GM12873 (cell line): ENCODE measurements at regions not wholly inside any gene's neighbourhood (a gene's known extent, or its start where the extent isn't known, plus 50 kb on each side); places are given as distances from the start of the nearest gene placed in this dataset.

Experiments used
- CTCF ChIP-seq: IDR thresholded peaks from 2 replicates; pipeline ENCODE4 v1.5.1; 2012; ENCODE audit warnings: low read depth, mild to moderate bottlenecking, moderate library complexity, low read length, control low read depth; ENCODE audit not compliant: insufficient read depth; ENCODE audit errors: missing control alignments

GRCh38 chr6:51513891-51514747 is 573.3 kb downstream of the PKHD1 start:
- no peak for TF ChIP-seq CTCF

GRCh38 chr6:51514748-51515402 is 572.5 kb downstream of the PKHD1 start:
- TF ChIP-seq CTCF: no peak

- TF ChIP-seq CTCF: no peak
These were observed 561.4 kb downstream of the PKHD1 start for GRCh38 chr6:51526049-51526448.

- TF ChIP-seq CTCF: no peak
These were observed 560.5 kb downstream of the PKHD1 start for GRCh38 chr6:51526922-51527321.

- no peak for TF ChIP-seq CTCF
These were observed 558.9 kb downstream of the PKHD1 start for GRCh38 chr6:51528556-51528955.

- TF ChIP-seq CTCF: no peak
These were observed 558.2 kb downstream of the PKHD1 start for GRCh38 chr6:51529240-51529639.

- TF ChIP-seq CTCF: peak; percentile 8
These were observed 555.8 kb downstream of the PKHD1 start for GRCh38 chr6:51531623-51532022.
